AG04449 (cell line): ENCODE measurements at regions not wholly inside any gene's neighbourhood (a gene's known extent, or its start where the extent isn't known, plus 50 kb on each side); places are given as distances from the start of the nearest gene placed in this dataset.
"Not testable (repeated sequence)": the region's sequence is repeated elsewhere in the genome, so short reads cannot be mapped to it uniquely, and the experiment has no call there.

ENCODE experiments used
- CTCF ChIA-PET: fragments of 350-600 bp; formaldehyde crosslinking; extraction: SDS; loops from one replicate; lab custom pipeline; 2021; ENCODE audit warnings: antibody characterized with exemption; lab: Yijun Ruan, JAX
- POLR2A ChIA-PET: fragments of 400-600, 350-600 bp; formaldehyde crosslinking; extraction: SDS; loops from one replicate; lab custom pipeline; 2020; ENCODE audit warnings: antibody characterized with exemption, inconsistent platforms; lab: Yijun Ruan, JAX
- DNase-seq: peaks from one replicate; pipeline ENCODE4 v3.0.0-alpha.2; 2010; ENCODE audit warnings: low read depth, low spot score
- H3K4me3 ChIP-seq: 2 replicates; pipeline ENCODE4 v1.5.1; 2011; ENCODE audit warnings: low read depth, mild to moderate bottlenecking, control low read depth, low read length
- CTCF ChIP-seq: IDR thresholded peaks from one replicate; pipeline ENCODE4 v1.5.1; 2011; ENCODE audit warnings: mild to moderate bottlenecking, moderate library complexity, low read length, control low read depth, inconsistent platforms; ENCODE audit not compliant: insufficient read depth; ENCODE audit errors: missing control alignments

DNA sequence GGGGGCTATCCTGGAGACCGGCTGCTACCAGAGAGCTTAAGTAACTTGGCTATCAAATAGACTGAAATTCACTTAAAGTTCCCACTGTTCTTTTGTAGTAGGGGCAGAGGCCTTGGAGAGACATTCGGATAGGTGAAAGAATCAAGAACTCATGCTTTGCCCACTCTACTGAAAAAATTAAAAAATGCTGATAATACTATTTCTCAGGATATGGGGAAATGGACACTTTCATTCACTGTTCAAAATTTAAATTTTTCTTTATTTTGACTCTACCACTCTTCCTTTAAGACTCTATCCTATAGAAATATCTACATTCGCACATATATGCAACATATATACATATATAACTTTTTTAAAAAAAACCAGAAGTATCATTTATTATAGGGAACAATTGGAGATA is 117.8 kb upstream of the CHD6 start:
- CTCF ChIA-PET, result interaction anchor here (2.9 to 4.6 kb wide), 6 partner anchors 9 to 1673 kb away, joined by 18 to 52 read pairs (median 31); no protein-coding TSS in a partner anchor
- no peak overlapping the region for H3K4me3 ChIP-seq
- no peak for DNase-seq
- POLR2A ChIA-PET, result no interaction called here
- TF ChIP-seq CTCF, result no peak

GRCh38 chr20:41734506-41734945 is 116.3 kb upstream of the CHD6 start:
- no peak for DNase-seq
- no peak overlapping the region for H3K4me3 ChIP-seq
- ChIA-PET POLR2A (no interaction called here), CTCF (interaction anchor here (0.7 to 3.9 kb wide), 15 partner anchors 8 to 1675 kb away, joined by 3 to 43 read pairs (median 5); no protein-coding TSS in a partner anchor)
- peak; percentile 89 for TF ChIP-seq CTCF

DNA sequence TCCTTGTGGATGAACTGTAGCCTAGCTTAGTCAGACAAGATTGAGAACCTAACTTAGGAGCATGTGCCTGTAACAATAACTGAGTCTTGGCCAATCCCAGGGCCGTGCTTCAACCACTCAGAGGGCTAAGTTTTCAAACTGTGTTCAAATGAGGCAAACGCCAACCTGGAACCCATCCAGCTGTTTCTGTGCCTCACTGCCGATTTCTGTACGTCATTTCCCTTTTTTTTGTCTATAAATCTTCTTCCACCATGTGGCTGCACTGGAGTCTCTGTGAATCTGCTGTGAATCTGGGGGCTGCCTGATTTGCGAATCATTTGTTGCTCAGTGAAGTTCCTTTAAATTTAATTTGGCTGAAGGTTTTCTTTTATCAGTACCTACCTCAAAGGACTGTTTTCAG is 115.0 kb upstream of the CHD6 start:
- CTCF ChIA-PET, result interaction anchor here (0.8 to 3.9 kb wide), 9 partner anchors 13 to 1676 kb away, joined by 3 to 43 read pairs (median 12); no protein-coding TSS in a partner anchor
- TF ChIP-seq CTCF, result no peak
- no peak overlapping the region for H3K4me3 ChIP-seq
- no peak for DNase-seq
- POLR2A ChIA-PET, result no interaction called here

- POLR2A ChIA-PET, DNase-seq, H3K4me3 ChIP-seq: not testable (repeated sequence)
- CTCF ChIA-PET, result interaction anchor here (0.8 to 3.2 kb wide), 3 partner anchors 8 to 34 kb away, joined by 3 to 20 read pairs (median 3); no protein-coding TSS in a partner anchor
Measured at GRCh38 chr20:41731198-41731597, 113.0 kb upstream of the CHD6 start.

DNA sequence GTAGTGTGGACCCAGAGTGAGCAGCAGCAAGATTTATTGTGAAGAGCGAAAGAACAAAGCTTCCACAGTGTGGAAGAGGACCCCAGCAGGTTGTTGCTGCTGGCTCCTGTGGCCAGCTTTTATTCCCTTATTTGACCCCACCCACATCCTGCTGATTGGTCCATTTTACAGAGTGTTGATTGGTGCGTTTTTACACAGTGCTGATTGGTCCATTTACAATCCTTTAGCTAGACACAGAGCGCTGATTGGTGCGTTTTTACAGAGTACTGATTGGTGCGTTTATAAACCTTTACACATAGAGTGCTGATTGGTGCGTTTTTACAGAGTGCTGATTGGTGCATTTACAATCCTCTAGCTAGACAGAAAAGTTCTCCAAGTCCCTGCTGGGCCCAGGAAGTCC is 109.5 kb upstream of the CHD6 start:
- CTCF ChIA-PET, result interaction anchor here (3.0 kb wide), 1 partner anchor 10 kb away, joined by 18 read pairs; no protein-coding TSS in a partner anchor
- POLR2A ChIA-PET, DNase-seq, H3K4me3 ChIP-seq: not testable (repeated sequence)

DNA sequence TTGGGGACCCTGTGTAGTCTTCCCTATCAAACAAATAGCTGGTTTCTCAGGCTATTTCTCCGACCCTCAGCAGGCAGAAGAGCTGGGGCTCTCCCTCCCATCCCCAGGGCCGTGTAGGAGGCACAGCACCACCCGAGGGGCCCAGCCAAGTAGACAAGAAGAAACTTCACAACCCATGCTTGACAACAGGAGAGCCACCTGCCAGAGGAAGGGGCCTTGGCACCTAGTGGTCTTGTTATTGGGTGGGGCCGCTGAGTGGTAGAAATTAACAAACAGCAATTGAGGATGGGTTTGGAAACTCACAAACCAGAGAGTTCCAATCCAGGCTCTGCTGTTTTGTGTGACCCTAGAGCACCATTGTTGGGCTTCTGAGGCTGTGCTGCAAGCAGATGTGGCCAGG is 108.5 kb upstream of the CHD6 start:
- ChIA-PET CTCF (interaction anchor here (1.6 to 3.0 kb wide), 2 partner anchors 8 to 11 kb away, joined by 7 to 18 read pairs; no protein-coding TSS in a partner anchor), POLR2A (no interaction called here)
- no peak overlapping the region for H3K4me3 ChIP-seq
- DNase-seq, result no peak
- TF ChIP-seq CTCF, result no peak

DNA sequence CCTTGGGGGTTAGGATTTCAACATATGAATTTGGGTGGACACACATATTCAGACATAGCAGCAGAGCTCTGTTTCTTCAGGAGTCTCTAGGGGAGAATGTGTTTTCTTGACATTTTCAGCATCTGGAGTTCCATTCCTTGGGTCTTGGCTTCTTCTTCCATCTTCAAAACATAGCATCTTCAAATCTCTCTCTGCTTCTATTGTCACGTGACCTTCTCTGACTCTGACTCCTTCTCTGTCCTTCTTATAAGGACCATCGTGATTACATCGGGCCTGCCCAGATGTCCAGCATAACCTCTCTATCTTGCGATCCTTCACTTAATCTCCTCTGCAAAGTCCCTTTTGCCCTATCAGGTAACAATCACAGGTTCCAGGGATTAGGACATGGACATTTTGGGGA is 101.0 kb upstream of the CHD6 start:
- H3K4me3 ChIP-seq, result no peak overlapping the region
- ChIA-PET CTCF (interaction anchor here (0.7 to 8.5 kb wide), 3 partner anchors 12 to 19 kb away, joined by 3 to 43 read pairs (median 26); no protein-coding TSS in a partner anchor), POLR2A (interaction anchor here (2.1 kb wide), 1 partner anchor 18 kb away, joined by 4 read pairs; no protein-coding TSS in a partner anchor)
- no peak for TF ChIP-seq CTCF
- DNase-seq, result no peak
